Liver (tissue), 8 donors: ENCODE measurements at regions not wholly inside any gene's neighbourhood (a gene's known extent, or its start where the extent isn't known, plus 50 kb on each side); places are given as distances from the start of the nearest gene placed in this dataset.

ENCODE experiments used
- DNase-seq: peaks from one replicate; pipeline ENCODE4 v3.0.0-alpha.2; 2017; ENCODE audit warnings: low spot score
- H3K27ac ChIP-seq, 2 donors: one replicate each; pipeline ENCODE4 v1.7.0; 2013; ENCODE audit warnings: inconsistent platforms in 2 of 2, low read length in 2 of 2, control low read depth in 1 of 2, low read depth in 1 of 2, mild to moderate bottlenecking in 1 of 2
- H3K27me3 ChIP-seq, 4 donors: one replicate each; pipeline versions ENCODE4 v1.6.1 to v1.7.0; 2013; ENCODE audit warnings: low read length in 3 of 4, inconsistent platforms in 1 of 4, mild to moderate bottlenecking in 1 of 4, moderate library complexity in 1 of 4; ENCODE audit not compliant: control insufficient read depth in 4 of 4, insufficient read depth in 4 of 4
- H3K36me3 ChIP-seq, 4 donors: one replicate each; pipeline versions ENCODE4 v1.6.1 to v1.7.0; 2013; ENCODE audit warnings: low read length in 3 of 4, mild to moderate bottlenecking in 3 of 4, low read depth in 1 of 4, moderate library complexity in 1 of 4; ENCODE audit not compliant: control insufficient read depth in 4 of 4, insufficient read depth in 3 of 4
- H3K4me1 ChIP-seq, 4 donors: one replicate each; pipeline versions ENCODE4 v1.6.1 to v1.7.0; 2013; ENCODE audit warnings: low read length in 3 of 4, mild to moderate bottlenecking in 3 of 4, moderate library complexity in 1 of 4; ENCODE audit not compliant: control insufficient read depth in 4 of 4, insufficient read depth in 4 of 4
- H3K4me3 ChIP-seq, 3 donors: one replicate each; pipeline versions ENCODE4 v1.6.1 to v1.7.0; 2013; ENCODE audit warnings: low read length in 3 of 3, control low read depth in 1 of 3, low read depth in 1 of 3, mild to moderate bottlenecking in 1 of 3
- H3K9ac ChIP-seq, 2 donors: one replicate each; pipeline ENCODE4 v1.7.0; 2013; ENCODE audit warnings: low read length in 2 of 2, mild to moderate bottlenecking in 2 of 2, moderate library complexity in 2 of 2, control low read depth in 1 of 2, low read depth in 1 of 2
- H3K9me3 ChIP-seq, 4 donors: one replicate each; pipeline versions ENCODE4 v1.6.1 to v1.7.0; 2013; ENCODE audit warnings: low read length in 3 of 4; ENCODE audit not compliant: control insufficient read depth in 4 of 4
- CTCF ChIP-seq: fragments of 150-350 bp; IDR thresholded peaks from 2 replicates; pipeline ENCODE4 v1.5.1; 2017; ENCODE audit warnings: improper control_type of control experiment, low read depth, low read length; ENCODE audit not compliant: missing input control
- EGR1 ChIP-seq, 2 donors: IDR thresholded peaks; 2 replicates each; pipeline ENCODE4 v1.6.1; 2016 to 2018; ENCODE audit warnings: antibody characterized with exemption in 2 of 2, low read depth in 2 of 2
- FOXA1 ChIP-seq: IDR thresholded peaks from 2 replicates; pipeline ENCODE4 v1.6.1; 2016; ENCODE audit warnings: antibody characterized with exemption
- GABPA ChIP-seq, 2 donors: IDR thresholded peaks in 1 of 2; conservative IDR thresholded peaks in 1 of 2; 2 replicates each; pipeline ENCODE4 v1.6.1; 2016; ENCODE audit warnings: antibody characterized with exemption in 2 of 2, mild to moderate bottlenecking in 1 of 2, moderate library complexity in 1 of 2
- HNF4A ChIP-seq, 2 donors: conservative IDR thresholded peaks; 2 replicates each; pipeline ENCODE4 v1.6.1; 2016; ENCODE audit warnings: antibody characterized with exemption in 2 of 2, mild to moderate bottlenecking in 2 of 2
- HNF4G ChIP-seq: IDR thresholded peaks from 2 replicates; pipeline ENCODE4 v1.6.1; 2016; ENCODE audit warnings: antibody characterized with exemption
- NR2F2 ChIP-seq: IDR thresholded peaks from 2 replicates; pipeline ENCODE4 v1.6.1; 2016; ENCODE audit warnings: antibody characterized with exemption
- REST ChIP-seq: IDR thresholded peaks from 2 replicates; pipeline ENCODE4 v1.6.1; 2016; ENCODE audit warnings: antibody characterized with exemption, mild to moderate bottlenecking
- RXRA ChIP-seq, 2 donors: IDR thresholded peaks; 2 replicates each; pipeline ENCODE4 v1.6.1; 2017 to 2018; ENCODE audit warnings: antibody characterized with exemption in 2 of 2, mild to moderate bottlenecking in 1 of 2
- SP1 ChIP-seq: IDR thresholded peaks from 2 replicates; pipeline ENCODE4 v1.6.1; 2018; ENCODE audit warnings: antibody characterized with exemption, mild to moderate bottlenecking
- TAF1 ChIP-seq: conservative IDR thresholded peaks from 2 replicates; pipeline ENCODE4 v1.6.1; 2016; ENCODE audit warnings: antibody characterized with exemption, mild to moderate bottlenecking
- ZBTB33 ChIP-seq: IDR thresholded peaks from 2 replicates; pipeline ENCODE4 v1.6.1; 2016; ENCODE audit warnings: antibody characterized with exemption
- WGBS: extraction: QIAGEN DNeasy Blood & Tissue Kit; methylation state at CpG from one replicate; pipeline ENCODE4 v1.1.7; 2013; 5-methylcytosine and 5-hydroxymethylcytosine counted together
- donor health status: healthy.
- donor health status: healthy.
- donor health status: healthy.
- donor health status: healthy.
- donor health status: healthy.

GRCh38 chr2:20512061-20512605 is 65.3 kb downstream of the RHOB start:
- 98% methylated on average over 11 of the region's 11 CpGs for whole genome bisulfite sequencing
- Histone ChIP-seq H3K27ac (no peak overlapping the region), H3K4me1 (no peaks in the 10 kb centered on the region), H3K27me3 (no peaks in the 10 kb centered on the region), H3K4me3 (no peak overlapping the region), H3K9me3 (no peaks in the 10 kb centered on the region), H3K9ac (no peak overlapping the region), H3K36me3 (no peaks in the 10 kb centered on the region)
- DNase-seq: no peak
- TF ChIP-seq GABPA (IDR thresholded peaks at IDR 0.05 in 1 of 2, conservative IDR thresholded peaks at IDR 0.05 in 1 of 2) (no peak), ZBTB33 (no peak), SP1 (no peak)

- Histone ChIP-seq H3K9me3 (no peaks in the 10 kb centered on the region), H3K4me1 (no peaks in the 10 kb centered on the region), H3K9ac (no peak overlapping the region), H3K36me3 (no peaks in the 10 kb centered on the region), H3K27ac (no peak overlapping the region), H3K4me3 (no peak overlapping the region), H3K27me3 (no peaks in the 10 kb centered on the region)
- 93% methylated on average over 7 of the region's 7 CpGs for WGBS
- DNase-seq: no peak
- TF ChIP-seq HNF4A (conservative IDR thresholded peaks at IDR 0.05) (no peak), TAF1 (no peak), HNF4G (no peak), CTCF (no peak), REST (no peak), GABPA (IDR thresholded peaks at IDR 0.05 in 1 of 2, conservative IDR thresholded peaks at IDR 0.05 in 1 of 2) (no peak), ZBTB33 (no peak), FOXA1 (no peak), RXRA (IDR thresholded peaks at IDR 0.05) (no peak), NR2F2 (no peak), EGR1 (IDR thresholded peaks at IDR 0.05; ENCODE audit: low read depth in 2 of 2) (no peak)
These were observed 67.1 kb downstream of the RHOB start for GRCh38 chr2:20513946-20514345.
